Panc1 (cell line): ENCODE measurements at regions not wholly inside any gene's neighbourhood (a gene's known extent, or its start where the extent isn't known, plus 50 kb on each side); places are given as distances from the start of the nearest gene placed in this dataset.

Experiments
- ATAC-seq: fragments of 200-7000 bp; cut with Tn5 transposase; 2 replicates; pipeline ENCODE4 v1.9.1; 2020; ENCODE audit warnings: mild to moderate bottlenecking, moderate library complexity
- BruUV-seq: library from RNA; stranded (reverse); fragments of 400-500 nt; replicated peaks from 2 replicates; lab custom pipeline; 2021; lab: Mats Ljungman, UMichigan
- CTCF ChIA-PET: fragments of 300-600 bp; sonication (Branson Sonifier 250); formaldehyde crosslinking; loops from one replicate; lab custom pipeline; 2022; ENCODE audit warnings: antibody characterized with exemption; lab: Charles Lee
- POLR2A ChIA-PET: fragments of 300-600 bp; sonication (Branson Sonifier 250); formaldehyde crosslinking; loops from one replicate; lab custom pipeline; 2022; ENCODE audit warnings: antibody characterized with exemption; lab: Charles Lee
- DNase-seq: peaks from one replicate; pipeline ENCODE4 v3.0.0-alpha.2; 2010; ENCODE audit warnings: low read depth, low spot score
- H3K27ac ChIP-seq: 2 replicates; pipeline ENCODE4 v1.5.1; 2011; ENCODE audit warnings: mild to moderate bottlenecking, low read length, inconsistent platforms
- H3K27me3 ChIP-seq: fragments of 200-500 bp; sonication (Bioruptor generic); 2 replicates; pipeline ENCODE4 v1.6.0; 2014; ENCODE audit warnings: low read length, inconsistent platforms; ENCODE audit not compliant: control insufficient read depth, insufficient read depth
- H3K36me3 ChIP-seq: fragments of 200-500 bp; sonication (Bioruptor generic); 2 replicates; pipeline ENCODE4 v1.5.1; 2014; ENCODE audit warnings: inconsistent platforms, mild to moderate bottlenecking, low read length, moderate library complexity; ENCODE audit not compliant: control insufficient read depth, insufficient read depth
- H3K4me1 ChIP-seq: 2 replicates; pipeline ENCODE4 v1.5.1; 2011; ENCODE audit warnings: inconsistent platforms, mild to moderate bottlenecking, low read length, moderate library complexity; ENCODE audit not compliant: control insufficient read depth, insufficient read depth
- H3K4me3 ChIP-seq, 2 experiments: 2 replicates each; pipeline ENCODE4 v1.5.1; 2011 to 2012; ENCODE audit warnings: low read depth in 2 of 2, low read length in 2 of 2, mild to moderate bottlenecking in 2 of 2, inconsistent platforms in 1 of 2, moderate library complexity in 1 of 2
- H3K9me3 ChIP-seq: fragments of 200-500 bp; sonication (Bioruptor generic); 2 replicates; pipeline ENCODE4 v1.5.1; 2014; ENCODE audit warnings: low read depth, mild to moderate bottlenecking, inconsistent platforms, low read length, moderate library complexity; ENCODE audit not compliant: control insufficient read depth, insufficient read depth
- CTCF ChIP-seq: fragments of 450-650 bp; IDR thresholded peaks from 2 replicates; pipeline ENCODE4 v1.5.1; 2017; ENCODE audit warnings: mild to moderate bottlenecking
- POLR2AphosphoS5 ChIP-seq: IDR thresholded peaks from 2 replicates; pipeline ENCODE4 v1.6.1; 2012; ENCODE audit warnings: mild to moderate bottlenecking, low read depth, low read length, moderate library complexity
- REST ChIP-seq, 2 experiments: IDR thresholded peaks; 2 replicates each; pipeline ENCODE4 v1.6.1; 2011 to 2012; ENCODE audit warnings: low read depth in 2 of 2, control low read depth in 1 of 2, low read length in 1 of 2, mild to moderate bottlenecking in 1 of 2, moderate library complexity in 1 of 2; ENCODE audit not compliant: insufficient read depth in 1 of 2
- SIN3A ChIP-seq: IDR thresholded peaks from 2 replicates; pipeline ENCODE4 v1.6.1; 2012; ENCODE audit warnings: low read depth, mild to moderate bottlenecking, low read length, moderate library complexity, borderline replicate concordance; ENCODE audit not compliant: insufficient read depth
- TCF7L2 ChIP-seq: IDR thresholded peaks from 2 replicates; pipeline ENCODE4 v1.6.1; 2011; ENCODE audit warnings: mild to moderate bottlenecking, low read depth, low read length, inconsistent platforms
- in situ Hi-C: cut with HindIII; loops from 2 replicates; pipeline ENCODE4 v1.10.0; 2016; ENCODE audit warnings: low sequenced_read_pairs, low pct_unique_long_range_greater_than_20kb
- intact Hi-C: fragments of 100-400 bp; cut with micrococcal nuclease; formaldehyde crosslinking; loops from one replicate; pipeline ENCODE4 v1.10.0; 2022; ENCODE audit not compliant: unreplicated experiment

DNA sequence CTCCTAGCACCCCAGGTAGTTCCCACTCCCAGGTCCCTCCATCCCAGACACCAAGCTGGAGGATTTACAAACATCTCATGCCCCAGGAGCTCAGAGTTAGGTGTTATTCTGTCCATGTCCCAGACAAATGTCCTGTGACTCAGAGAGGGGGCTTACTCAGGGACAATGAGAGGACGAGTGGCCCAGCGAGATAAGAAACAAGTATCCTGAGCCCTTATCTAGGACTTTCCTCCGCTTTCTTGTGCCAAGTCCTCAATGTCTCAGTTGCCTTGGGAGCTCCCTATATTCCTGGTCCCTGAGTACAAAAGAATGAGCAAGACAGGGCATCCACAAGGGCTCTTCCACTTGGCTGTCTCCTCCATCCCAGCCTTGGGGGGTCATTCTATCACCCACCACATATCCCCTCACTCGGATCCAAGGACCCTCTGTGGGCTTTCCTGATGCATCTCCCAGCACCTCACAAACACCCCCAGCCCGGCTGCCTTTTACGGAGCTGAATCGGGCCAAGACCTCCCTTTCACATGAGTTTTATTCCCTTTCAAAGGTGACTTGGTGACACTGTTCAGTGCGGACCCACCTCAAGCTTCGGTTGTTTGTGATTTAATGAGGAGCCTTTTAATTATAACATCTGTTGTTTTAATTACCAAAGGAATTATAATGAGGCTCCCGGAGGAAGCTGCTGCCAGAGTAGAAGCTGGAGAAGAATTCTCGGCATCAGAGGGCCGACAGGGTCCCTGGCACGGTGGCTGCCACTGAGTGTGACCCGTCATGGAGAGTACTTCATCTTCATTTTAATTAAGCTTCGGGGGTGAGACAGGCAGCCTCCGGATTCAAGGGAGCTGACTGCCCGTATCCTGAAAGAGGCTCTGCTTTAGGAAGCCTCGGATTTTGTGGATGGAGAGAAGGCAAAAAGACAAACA lies 121.5 kb downstream of the WSCD1 start:
- in situ Hi-C loops: no loop called here
- ChIA-PET CTCF (no interaction called here), POLR2A (no interaction called here)
- ATAC-seq (no peak), DNase-seq (no peak)
- Histone ChIP-seq H3K27me3 (no peaks in the 10 kb centered on the region; the same call in 1 of the 2 replicates), H3K4me3 (no peak overlapping the region), H3K9me3 (no peaks in the 10 kb centered on the region), H3K4me1 (no peaks in the 10 kb centered on the region), H3K27ac (no peak overlapping the region), H3K36me3 (no peaks in the 10 kb centered on the region)
- BruUV-seq: no TSS peak
- no peak for TF ChIP-seq TCF7L2
- no peak for TF ChIP-seq SIN3A
- TF ChIP-seq POLR2AphosphoS5: no peak
- TF ChIP-seq REST (IDR thresholded peaks at IDR 0.05; ENCODE audit: insufficient read depth in 1 of 2, low read depth in 2 of 2, low read length in 1 of 2): no peak
- TF ChIP-seq CTCF: no peak
- intact Hi-C loops: no loop called here

DNA sequence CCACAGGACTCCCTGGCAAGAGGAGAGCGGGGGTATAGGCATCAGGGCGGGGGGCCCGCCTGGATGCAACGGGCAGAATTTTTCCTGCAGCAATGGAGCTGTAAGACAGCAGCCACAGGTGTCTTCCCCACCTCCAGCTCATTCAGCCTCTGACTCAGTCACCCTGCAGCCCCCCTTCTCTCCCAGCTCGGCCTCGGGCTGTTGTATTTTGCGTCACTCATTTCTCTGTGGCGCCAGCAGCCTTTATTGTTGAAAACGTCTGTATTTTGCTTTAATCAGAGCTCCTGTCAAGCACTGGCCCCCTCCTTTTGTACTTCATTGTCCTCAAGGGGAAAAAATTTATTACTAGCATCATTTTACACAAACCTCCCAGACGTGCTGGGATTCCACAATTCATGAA lies 117.7 kb downstream of the WSCD1 start:
- TF ChIP-seq CTCF: no peak
- no peak for DNase-seq
- POLR2A ChIA-PET: no interaction called here
- H3K27ac ChIP-seq: no peak overlapping the region
- BruUV-seq: no TSS peak
- no peaks in the 10 kb centered on the region for H3K4me1 ChIP-seq
- CTCF ChIA-PET: no interaction called here
- H3K27me3 ChIP-seq: no peaks in the 10 kb centered on the region; the same call in 1 of the 2 replicates
- intact Hi-C loops (no loop called here), in situ Hi-C loops (no loop called here)
- no peak for ATAC-seq
- no peaks in the 10 kb centered on the region for H3K9me3 ChIP-seq
- H3K4me3 ChIP-seq: no peak overlapping the region
- no peaks in the 10 kb centered on the region for H3K36me3 ChIP-seq
